Activated CD8-positive, alpha-beta memory T cell treated with anti-CD3 and anti-CD28 coated beads for 48 hours (primary cell): ENCODE measurements at regions not wholly inside any gene's neighbourhood (a gene's known extent, or its start where the extent isn't known, plus 50 kb on each side); places are given as distances from the start of the nearest gene placed in this dataset.
"Not testable (repeated sequence)": the region's sequence is repeated elsewhere in the genome, so short reads cannot be mapped to it uniquely, and the experiment has no call there.

ENCODE experiments used
- DNase-seq, 3 experiments: peaks; one replicate each; pipeline ENCODE4 v3.0.0-alpha.2; 2020; ENCODE audit warnings: low read depth in 2 of 3, low spot score in 2 of 3

- not testable (repeated sequence) for DNase-seq
These were observed 111.5 kb upstream of the MRPS22 start for GRCh38 chr3:139232341-139232740.

- no peak for DNase-seq
These were observed 109.3 kb upstream of the MRPS22 start for GRCh38 chr3:139234491-139234890.

- DNase-seq, result no peak
These were observed 108.6 kb upstream of the MRPS22 start for GRCh38 chr3:139235192-139235591.

GRCh38 chr3:139236336-139236735 is 107.5 kb upstream of the MRPS22 start:
- DNase-seq, result no peak

- DNase-seq, result no peak
These were observed 105.4 kb upstream of the MRPS22 start for GRCh38 chr3:139238281-139239030.

- no peak for DNase-seq
These were observed 104.3 kb upstream of the MRPS22 start for GRCh38 chr3:139239550-139239949.

- DNase-seq, result no peak
These were observed 102.0 kb upstream of the MRPS22 start for GRCh38 chr3:139241783-139242182.

- no peak for DNase-seq
These were observed 100.1 kb upstream of the MRPS22 start for GRCh38 chr3:139243710-139244109.

- no peak for DNase-seq
These were observed 95.1 kb upstream of the MRPS22 start for GRCh38 chr3:139248593-139249255.

- DNase-seq, result no peak
These were observed 92.3 kb upstream of the MRPS22 start for GRCh38 chr3:139251529-139251928.

GRCh38 chr3:139252719-139253118 is 91.1 kb upstream of the MRPS22 start:
- DNase-seq, result no peak

- no peak for DNase-seq
These were observed 85.5 kb upstream of the MRPS22 start for GRCh38 chr3:139258276-139258675.

GRCh38 chr3:139259398-139259797 is 84.4 kb upstream of the MRPS22 start:
- DNase-seq, result no peak

- no peak for DNase-seq
These were observed 83.8 kb upstream of the MRPS22 start for GRCh38 chr3:139260041-139260486.

- no peak for DNase-seq
These were observed 82.8 kb upstream of the MRPS22 start for GRCh38 chr3:139260793-139261736.

- no peak for DNase-seq
These were observed 81.8 kb upstream of the MRPS22 start for GRCh38 chr3:139261754-139262586.

GRCh38 chr3:139263798-139264197 is 80.0 kb upstream of the MRPS22 start:
- DNase-seq, result no peak

- no peak for DNase-seq
These were observed 79.4 kb upstream of the MRPS22 start for GRCh38 chr3:139264375-139264774.

- no peak for DNase-seq
These were observed 78.4 kb upstream of the MRPS22 start for GRCh38 chr3:139265131-139266016.
